Upper lobe of left lung (tissue), 6 donors: ENCODE measurements at regions not wholly inside any gene's neighbourhood (a gene's known extent, or its start where the extent isn't known, plus 50 kb on each side); places are given as distances from the start of the nearest gene placed in this dataset.

Source experiments
- ATAC-seq, 2 donors: fragments of 200-7000 bp; cut with Tn5 transposase; one replicate each; pipeline ENCODE4 v1.9.1; 2022; ENCODE audit warnings: mild to moderate bottlenecking in 2 of 2, moderate library complexity in 2 of 2; ENCODE audit not compliant: low FRiP score in 2 of 2
- DNase-seq, 2 donors: peaks; one replicate each; pipeline ENCODE4 v3.0.0-alpha.2; 2019 to 2020
- H3K27ac ChIP-seq, 4 donors: fragments of 200-600 bp; sonication (generic); one replicate each; pipeline ENCODE4 v1.5.1; 2016 to 2019
- H3K27me3 ChIP-seq, 4 donors: fragments of 200-600 bp; sonication (generic); one replicate each; pipeline ENCODE4 v1.5.1; 2017 to 2019
- H3K36me3 ChIP-seq, 4 donors: fragments of 200-600 bp; sonication (generic); one replicate each; pipeline ENCODE4 v1.5.1; 2016 to 2019
- H3K4me1 ChIP-seq, 4 donors: fragments of 200-600 bp; sonication (generic); one replicate each; pipeline ENCODE4 v1.5.1; 2018 to 2019
- H3K4me3 ChIP-seq, 4 donors: fragments of 200-600 bp; sonication (generic); one replicate each; pipeline ENCODE4 v1.5.1; 2017 to 2019; ENCODE audit warnings: mild to moderate bottlenecking in 2 of 4, moderate library complexity in 1 of 4
- H3K9me3 ChIP-seq, 4 donors: fragments of 200-600 bp; sonication (generic); one replicate each; pipeline ENCODE4 v1.5.1; 2018 to 2019
- EP300 ChIP-seq, 4 donors: sonication (generic); formaldehyde crosslinking; IDR thresholded peaks; one replicate each; pipeline ENCODE4 v1.5.1; 2017; ENCODE audit warnings: antibody characterized with exemption in 4 of 4, control low read depth in 2 of 4
- POLR2A ChIP-seq, 4 donors: fragments of 450-650 bp; IDR thresholded peaks; one replicate each; pipeline ENCODE4 v1.5.1; 2016 to 2017; ENCODE audit warnings: antibody characterized with exemption in 4 of 4, mild to moderate bottlenecking in 2 of 4
- POLR2AphosphoS5 ChIP-seq, 2 donors: sonication (generic); formaldehyde crosslinking; IDR thresholded peaks; one replicate each; pipeline ENCODE4 v1.5.1; 2017; ENCODE audit warnings: antibody characterized with exemption in 2 of 2
- WGBS, 2 donors: methylation state at CpG; one replicate each; pipeline ENCODE4 v1.1.5; 2017 to 2018; 5-methylcytosine and 5-hydroxymethylcytosine counted together
- TF ChIP-seq, protein P1 (sequence below), 6 experiments: fragments of 450-650 bp in 4 of 6; fragments of 200-600 bp in 2 of 6; sonication (generic) in 2 of 6; IDR thresholded peaks; one replicate each; pipeline ENCODE4 v1.5.1; 2016 to 2019; ENCODE audit warnings: antibody characterized with exemption in 6 of 6
- donor health status: DM: no; HTN: no; CAD: no; lungs with moderate emphysema.
- donor health status: DM: no; HTN: yes; CAD: no; lungs with severe emphysema.

DNA sequence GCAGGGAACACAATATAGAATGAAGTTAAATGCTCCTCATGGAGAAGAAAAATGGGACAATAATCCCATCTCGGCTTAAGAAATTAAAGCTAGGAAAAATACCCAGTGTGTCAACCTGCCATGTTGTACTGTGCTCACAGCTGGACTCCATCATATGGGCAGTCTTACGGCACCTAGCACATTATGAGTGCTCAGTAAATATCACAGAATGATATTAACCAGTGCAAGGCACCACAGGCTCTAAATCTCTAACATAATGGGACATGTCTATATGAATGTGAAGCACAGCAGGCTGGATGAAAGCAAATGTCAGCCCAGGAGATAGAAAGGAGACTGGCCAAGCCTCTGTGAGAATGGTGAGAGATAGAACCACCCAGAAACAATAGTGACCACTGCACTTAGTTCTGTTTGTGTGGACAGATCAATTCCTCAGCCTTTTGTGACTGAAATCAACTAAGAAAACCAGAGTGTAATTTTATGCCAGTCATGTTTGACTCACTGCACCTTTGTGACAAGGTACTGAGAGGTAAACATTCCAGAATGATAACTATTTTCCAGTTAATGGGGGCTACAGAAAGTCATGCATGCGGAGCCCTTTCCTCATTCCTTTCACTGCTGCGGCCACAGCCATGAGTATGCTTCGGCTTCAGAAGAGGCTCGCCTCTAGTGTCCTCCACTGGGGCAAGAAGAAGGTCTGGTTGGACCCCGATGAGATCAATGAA is 140.4 kb upstream of the CDH6 start:
- Histone ChIP-seq H3K9me3 (no peaks in the 10 kb centered on the region), H3K4me1 (no peaks in the 10 kb centered on the region), H3K27me3 (no peaks in the 10 kb centered on the region), H3K4me3 (no peak overlapping the region), H3K36me3 (no peaks in the 10 kb centered on the region), H3K27ac (no peak overlapping the region)
- WGBS, 2 donors = 85 to 88% methylated on average over 7 of the region's 7 CpGs
- DNase-seq = no peak
- no peak for ATAC-seq
- TF ChIP-seq, protein P1, sequence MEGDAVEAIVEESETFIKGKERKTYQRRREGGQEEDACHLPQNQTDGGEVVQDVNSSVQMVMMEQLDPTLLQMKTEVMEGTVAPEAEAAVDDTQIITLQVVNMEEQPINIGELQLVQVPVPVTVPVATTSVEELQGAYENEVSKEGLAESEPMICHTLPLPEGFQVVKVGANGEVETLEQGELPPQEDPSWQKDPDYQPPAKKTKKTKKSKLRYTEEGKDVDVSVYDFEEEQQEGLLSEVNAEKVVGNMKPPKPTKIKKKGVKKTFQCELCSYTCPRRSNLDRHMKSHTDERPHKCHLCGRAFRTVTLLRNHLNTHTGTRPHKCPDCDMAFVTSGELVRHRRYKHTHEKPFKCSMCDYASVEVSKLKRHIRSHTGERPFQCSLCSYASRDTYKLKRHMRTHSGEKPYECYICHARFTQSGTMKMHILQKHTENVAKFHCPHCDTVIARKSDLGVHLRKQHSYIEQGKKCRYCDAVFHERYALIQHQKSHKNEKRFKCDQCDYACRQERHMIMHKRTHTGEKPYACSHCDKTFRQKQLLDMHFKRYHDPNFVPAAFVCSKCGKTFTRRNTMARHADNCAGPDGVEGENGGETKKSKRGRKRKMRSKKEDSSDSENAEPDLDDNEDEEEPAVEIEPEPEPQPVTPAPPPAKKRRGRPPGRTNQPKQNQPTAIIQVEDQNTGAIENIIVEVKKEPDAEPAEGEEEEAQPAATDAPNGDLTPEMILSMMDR (IDR thresholded peaks at IDR 0.05) = no peak
- TF ChIP-seq POLR2A (IDR thresholded peaks at IDR 0.05) (no peak), EP300 (IDR thresholded peaks at IDR 0.05) (no peak), POLR2AphosphoS5 (IDR thresholded peaks at IDR 0.05) (no peak)

DNA sequence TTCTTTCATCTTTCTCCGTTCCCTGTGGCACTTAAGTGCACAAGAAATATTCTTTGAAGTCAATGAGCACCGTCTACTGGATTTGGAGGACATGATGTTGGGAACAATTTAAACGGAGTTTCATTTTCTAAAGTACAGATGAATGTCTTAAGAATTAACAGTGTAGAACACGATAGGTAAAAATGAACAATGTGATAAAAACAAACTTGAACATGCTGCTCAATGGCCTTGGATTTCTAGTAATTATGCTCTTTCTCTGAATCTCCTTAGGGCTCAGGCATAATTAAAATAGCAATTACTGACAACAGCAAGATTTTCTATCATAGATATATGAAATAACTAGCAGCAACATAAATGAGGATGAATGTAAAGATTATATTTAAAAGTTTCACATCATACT is 142.2 kb upstream of the CDH6 start:
- H3K9me3 ChIP-seq = no peaks in the 10 kb centered on the region
- H3K4me3 ChIP-seq = no peak overlapping the region
- H3K27ac ChIP-seq = no peak overlapping the region
- DNase-seq (no peak), ATAC-seq (no peak)
- WGBS, 2 donors = 70 to 73% methylated on average over 4 of the region's 4 CpGs
- no peaks in the 10 kb centered on the region for H3K4me1 ChIP-seq
- TF ChIP-seq, protein P1 (IDR thresholded peaks at IDR 0.05) = no peak
- TF ChIP-seq POLR2AphosphoS5 (IDR thresholded peaks at IDR 0.05) = no peak
- TF ChIP-seq POLR2A (IDR thresholded peaks at IDR 0.05) = no peak
- TF ChIP-seq EP300 (IDR thresholded peaks at IDR 0.05) = no peak
- no peaks in the 10 kb centered on the region for H3K27me3 ChIP-seq
- H3K36me3 ChIP-seq = no peaks in the 10 kb centered on the region

GRCh38 chr5:31049936-31050704 is 143.4 kb upstream of the CDH6 start:
- no peaks in the 10 kb centered on the region for H3K27me3 ChIP-seq
- no peak for DNase-seq
- TF ChIP-seq, protein P1 (IDR thresholded peaks at IDR 0.05) = no peak
- TF ChIP-seq POLR2AphosphoS5 (IDR thresholded peaks at IDR 0.05) (no peak), POLR2A (IDR thresholded peaks at IDR 0.05) (no peak), EP300 (IDR thresholded peaks at IDR 0.05) (no peak)
- no peaks in the 10 kb centered on the region for H3K36me3 ChIP-seq
- H3K9me3 ChIP-seq = no peaks in the 10 kb centered on the region
- no peak overlapping the region for H3K27ac ChIP-seq
- 68 to 74% methylated on average over 2 of the region's 2 CpGs for WGBS, 2 donors
- H3K4me1 ChIP-seq = no peaks in the 10 kb centered on the region
- no peak for ATAC-seq
- no peak overlapping the region for H3K4me3 ChIP-seq

- H3K4me3 ChIP-seq = no peak overlapping the region
- no peaks in the 10 kb centered on the region for H3K36me3 ChIP-seq
- H3K27me3 ChIP-seq = no peaks in the 10 kb centered on the region
- WGBS, 2 donors = 55 to 77% methylated on average over 3 of the region's 3 CpGs
- DNase-seq = no peak
- H3K9me3 ChIP-seq = no peaks in the 10 kb centered on the region
- no peak for ATAC-seq
- TF ChIP-seq EP300 (IDR thresholded peaks at IDR 0.05) = no peak
- H3K4me1 ChIP-seq = no peaks in the 10 kb centered on the region
- H3K27ac ChIP-seq = no peak overlapping the region
Observed at GRCh38 chr5:31049461-31049860, 144.0 kb upstream of the CDH6 start.

DNA sequence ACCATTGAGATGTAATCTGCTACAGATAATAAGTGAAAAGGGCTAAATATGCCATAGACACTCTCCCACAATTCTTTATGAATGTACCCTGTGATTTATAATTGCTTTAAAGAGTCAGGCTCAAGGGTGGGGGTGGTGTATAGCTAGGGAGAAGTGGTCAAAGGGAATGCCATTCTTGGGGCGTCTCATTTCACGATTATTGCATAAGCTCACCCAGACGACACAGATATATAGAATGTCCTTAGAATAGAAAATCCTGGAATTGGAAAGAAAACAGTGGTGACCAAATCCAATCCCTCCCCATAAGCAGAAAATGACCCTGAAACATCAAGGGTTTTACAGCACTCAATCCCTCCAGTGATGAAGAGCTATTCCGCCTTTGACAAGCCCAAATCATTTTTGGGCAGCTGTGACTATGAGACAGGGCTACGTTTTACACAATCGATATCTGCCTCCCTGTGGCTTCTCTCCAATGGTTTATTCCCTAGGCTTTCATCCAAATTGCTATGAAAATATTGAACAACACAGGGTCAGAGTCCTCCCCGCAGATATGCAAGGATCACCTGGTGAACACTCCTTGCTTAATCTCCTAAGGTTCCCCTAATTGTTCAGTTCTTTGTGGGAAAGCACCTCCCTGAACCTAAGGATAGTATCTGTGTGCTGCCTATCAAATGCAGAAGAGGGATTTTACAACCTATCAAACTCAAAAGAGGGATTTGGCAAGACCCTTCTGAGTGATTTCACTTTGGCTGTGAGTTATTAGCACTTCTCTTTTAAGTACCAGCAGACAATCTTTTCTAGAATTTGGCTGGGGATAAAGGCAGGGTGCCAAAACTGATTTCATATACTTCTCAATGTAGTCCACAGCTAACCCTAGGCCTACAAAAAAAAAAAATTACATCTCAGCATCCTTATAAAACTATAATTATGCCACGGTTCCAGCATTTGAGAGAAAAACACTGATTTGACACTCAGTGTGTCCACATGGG is 144.9 kb upstream of the CDH6 start:
- no peaks in the 10 kb centered on the region for H3K4me1 ChIP-seq
- no peaks in the 10 kb centered on the region for H3K27me3 ChIP-seq
- DNase-seq (no peak), ATAC-seq (no peak)
- no peak overlapping the region for H3K27ac ChIP-seq
- no peak overlapping the region for H3K4me3 ChIP-seq
- TF ChIP-seq EP300 (IDR thresholded peaks at IDR 0.05) (no peak), POLR2AphosphoS5 (IDR thresholded peaks at IDR 0.05) (no peak), POLR2A (IDR thresholded peaks at IDR 0.05) (no peak)
- TF ChIP-seq, protein P1 (IDR thresholded peaks at IDR 0.05) = no peak
- H3K9me3 ChIP-seq = no peaks in the 10 kb centered on the region
- no peaks in the 10 kb centered on the region for H3K36me3 ChIP-seq
- WGBS, 2 donors = 64 to 77% methylated on average over 8 of the region's 8 CpGs
